ENCODE measurements at regions not wholly inside any gene's neighbourhood (a gene's known extent, or its start where the extent isn't known, plus 50 kb on each side); places are given as distances from the start of the nearest gene placed in this dataset.

DNA sequence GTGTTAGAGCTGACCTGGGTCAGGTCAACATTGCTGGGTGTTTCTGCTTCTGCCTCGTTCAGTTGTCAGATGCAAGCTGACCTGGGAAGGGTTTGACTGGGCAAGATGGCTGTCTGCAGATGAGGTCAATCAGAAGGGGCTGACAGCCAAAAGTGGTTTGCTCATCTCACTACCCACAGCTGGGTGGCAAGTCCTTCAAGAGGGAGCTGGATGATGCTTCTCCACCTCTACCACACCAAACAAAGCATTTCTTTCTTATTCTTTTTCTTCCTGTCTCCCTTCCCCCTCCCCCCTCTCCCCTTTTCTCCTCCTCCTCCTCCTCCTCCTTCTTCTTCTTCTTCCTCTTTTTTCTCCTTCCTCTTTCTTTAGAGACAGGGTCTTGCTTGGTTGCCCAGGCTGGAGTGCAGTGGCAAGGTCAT is 268.2 kb upstream of the PLEKHG7 start (continued):
- TF ChIP-seq, protein P1, sequence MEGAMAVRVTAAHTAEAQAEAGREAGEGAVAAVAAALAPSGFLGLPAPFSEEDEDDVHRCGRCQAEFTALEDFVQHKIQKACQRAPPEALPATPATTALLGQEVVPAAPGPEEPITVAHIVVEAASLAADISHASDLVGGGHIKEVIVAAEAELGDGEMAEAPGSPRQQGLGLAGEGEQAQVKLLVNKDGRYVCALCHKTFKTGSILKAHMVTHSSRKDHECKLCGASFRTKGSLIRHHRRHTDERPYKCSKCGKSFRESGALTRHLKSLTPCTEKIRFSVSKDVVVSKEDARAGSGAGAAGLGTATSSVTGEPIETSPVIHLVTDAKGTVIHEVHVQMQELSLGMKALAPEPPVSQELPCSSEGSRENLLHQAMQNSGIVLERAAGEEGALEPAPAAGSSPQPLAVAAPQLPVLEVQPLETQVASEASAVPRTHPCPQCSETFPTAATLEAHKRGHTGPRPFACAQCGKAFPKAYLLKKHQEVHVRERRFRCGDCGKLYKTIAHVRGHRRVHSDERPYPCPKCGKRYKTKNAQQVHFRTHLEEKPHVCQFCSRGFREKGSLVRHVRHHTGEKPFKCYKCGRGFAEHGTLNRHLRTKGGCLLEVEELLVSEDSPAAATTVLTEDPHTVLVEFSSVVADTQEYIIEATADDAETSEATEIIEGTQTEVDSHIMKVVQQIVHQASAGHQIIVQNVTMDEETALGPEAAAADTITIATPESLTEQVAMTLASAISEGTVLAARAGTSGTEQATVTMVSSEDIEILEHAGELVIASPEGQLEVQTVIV (IDR thresholded peaks at IDR 0.05; ENCODE audit: borderline replicate concordance, partially characterized antibody): no peak
- TF ChIP-seq NFXL1 (IDR thresholded peaks at IDR 0.05; ENCODE audit: borderline replicate concordance) (no peak), ZNF622 (IDR thresholded peaks at IDR 0.05) (no peak), RFX5 (IDR thresholded peaks at IDR 0.05; ENCODE audit: low read depth, low read length) (no peak), FOS (IDR thresholded peaks at IDR 0.05; ENCODE audit: borderline replicate concordance, extremely low read depth, insufficient read length) (no peak), TBL1XR1 (IDR thresholded peaks at IDR 0.05; ENCODE audit: low read depth, low read length) (no peak), SUPT20H (IDR thresholded peaks at IDR 0.05; ENCODE audit: borderline replicate concordance, control insufficient read depth, low read depth, low read length) (no peak), NR2C1 (IDR thresholded peaks at IDR 0.05) (peak; percentile 57; the same call in 1 of the 2 replicates), KLF5 (IDR thresholded peaks at IDR 0.05; ENCODE audit: partially characterized antibody) (no peak), CHD1 (IDR thresholded peaks at IDR 0.05; ENCODE audit: low read depth, low read length) (no peak), NR2C2 (IDR thresholded peaks at IDR 0.05; ENCODE audit: borderline replicate concordance, control insufficient read depth, insufficient read length, low read depth) (no peak), CREM (IDR thresholded peaks at IDR 0.05; ENCODE audit: low read depth) (peak; percentile 66), RELA (IDR thresholded peaks at IDR 0.05; ENCODE audit: borderline replicate concordance, partially characterized antibody) (no peak), ZZZ3 (IDR thresholded peaks at IDR 0.05; ENCODE audit: control insufficient read depth, insufficient read length, low read depth) (no peak)
- TF ChIP-seq, protein P2, sequence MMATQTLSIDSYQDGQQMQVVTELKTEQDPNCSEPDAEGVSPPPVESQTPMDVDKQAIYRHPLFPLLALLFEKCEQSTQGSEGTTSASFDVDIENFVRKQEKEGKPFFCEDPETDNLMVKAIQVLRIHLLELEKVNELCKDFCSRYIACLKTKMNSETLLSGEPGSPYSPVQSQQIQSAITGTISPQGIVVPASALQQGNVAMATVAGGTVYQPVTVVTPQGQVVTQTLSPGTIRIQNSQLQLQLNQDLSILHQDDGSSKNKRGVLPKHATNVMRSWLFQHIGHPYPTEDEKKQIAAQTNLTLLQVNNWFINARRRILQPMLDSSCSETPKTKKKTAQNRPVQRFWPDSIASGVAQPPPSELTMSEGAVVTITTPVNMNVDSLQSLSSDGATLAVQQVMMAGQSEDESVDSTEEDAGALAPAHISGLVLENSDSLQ (IDR thresholded peaks at IDR 0.05): peak; percentile 63
- TF ChIP-seq, protein P3, sequence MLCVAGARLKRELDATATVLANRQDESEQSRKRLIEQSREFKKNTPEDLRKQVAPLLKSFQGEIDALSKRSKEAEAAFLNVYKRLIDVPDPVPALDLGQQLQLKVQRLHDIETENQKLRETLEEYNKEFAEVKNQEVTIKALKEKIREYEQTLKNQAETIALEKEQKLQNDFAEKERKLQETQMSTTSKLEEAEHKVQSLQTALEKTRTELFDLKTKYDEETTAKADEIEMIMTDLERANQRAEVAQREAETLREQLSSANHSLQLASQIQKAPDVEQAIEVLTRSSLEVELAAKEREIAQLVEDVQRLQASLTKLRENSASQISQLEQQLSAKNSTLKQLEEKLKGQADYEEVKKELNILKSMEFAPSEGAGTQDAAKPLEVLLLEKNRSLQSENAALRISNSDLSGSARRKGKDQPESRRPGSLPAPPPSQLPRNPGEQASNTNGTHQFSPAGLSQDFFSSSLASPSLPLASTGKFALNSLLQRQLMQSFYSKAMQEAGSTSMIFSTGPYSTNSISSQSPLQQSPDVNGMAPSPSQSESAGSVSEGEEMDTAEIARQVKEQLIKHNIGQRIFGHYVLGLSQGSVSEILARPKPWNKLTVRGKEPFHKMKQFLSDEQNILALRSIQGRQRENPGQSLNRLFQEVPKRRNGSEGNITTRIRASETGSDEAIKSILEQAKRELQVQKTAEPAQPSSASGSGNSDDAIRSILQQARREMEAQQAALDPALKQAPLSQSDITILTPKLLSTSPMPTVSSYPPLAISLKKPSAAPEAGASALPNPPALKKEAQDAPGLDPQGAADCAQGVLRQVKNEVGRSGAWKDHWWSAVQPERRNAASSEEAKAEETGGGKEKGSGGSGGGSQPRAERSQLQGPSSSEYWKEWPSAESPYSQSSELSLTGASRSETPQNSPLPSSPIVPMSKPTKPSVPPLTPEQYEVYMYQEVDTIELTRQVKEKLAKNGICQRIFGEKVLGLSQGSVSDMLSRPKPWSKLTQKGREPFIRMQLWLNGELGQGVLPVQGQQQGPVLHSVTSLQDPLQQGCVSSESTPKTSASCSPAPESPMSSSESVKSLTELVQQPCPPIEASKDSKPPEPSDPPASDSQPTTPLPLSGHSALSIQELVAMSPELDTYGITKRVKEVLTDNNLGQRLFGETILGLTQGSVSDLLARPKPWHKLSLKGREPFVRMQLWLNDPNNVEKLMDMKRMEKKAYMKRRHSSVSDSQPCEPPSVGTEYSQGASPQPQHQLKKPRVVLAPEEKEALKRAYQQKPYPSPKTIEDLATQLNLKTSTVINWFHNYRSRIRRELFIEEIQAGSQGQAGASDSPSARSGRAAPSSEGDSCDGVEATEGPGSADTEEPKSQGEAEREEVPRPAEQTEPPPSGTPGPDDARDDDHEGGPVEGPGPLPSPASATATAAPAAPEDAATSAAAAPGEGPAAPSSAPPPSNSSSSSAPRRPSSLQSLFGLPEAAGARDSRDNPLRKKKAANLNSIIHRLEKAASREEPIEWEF (IDR thresholded peaks at IDR 0.05; ENCODE audit: insufficient replicate concordance, low read depth, low read length): no peak
- TF ChIP-seq, protein P4, sequence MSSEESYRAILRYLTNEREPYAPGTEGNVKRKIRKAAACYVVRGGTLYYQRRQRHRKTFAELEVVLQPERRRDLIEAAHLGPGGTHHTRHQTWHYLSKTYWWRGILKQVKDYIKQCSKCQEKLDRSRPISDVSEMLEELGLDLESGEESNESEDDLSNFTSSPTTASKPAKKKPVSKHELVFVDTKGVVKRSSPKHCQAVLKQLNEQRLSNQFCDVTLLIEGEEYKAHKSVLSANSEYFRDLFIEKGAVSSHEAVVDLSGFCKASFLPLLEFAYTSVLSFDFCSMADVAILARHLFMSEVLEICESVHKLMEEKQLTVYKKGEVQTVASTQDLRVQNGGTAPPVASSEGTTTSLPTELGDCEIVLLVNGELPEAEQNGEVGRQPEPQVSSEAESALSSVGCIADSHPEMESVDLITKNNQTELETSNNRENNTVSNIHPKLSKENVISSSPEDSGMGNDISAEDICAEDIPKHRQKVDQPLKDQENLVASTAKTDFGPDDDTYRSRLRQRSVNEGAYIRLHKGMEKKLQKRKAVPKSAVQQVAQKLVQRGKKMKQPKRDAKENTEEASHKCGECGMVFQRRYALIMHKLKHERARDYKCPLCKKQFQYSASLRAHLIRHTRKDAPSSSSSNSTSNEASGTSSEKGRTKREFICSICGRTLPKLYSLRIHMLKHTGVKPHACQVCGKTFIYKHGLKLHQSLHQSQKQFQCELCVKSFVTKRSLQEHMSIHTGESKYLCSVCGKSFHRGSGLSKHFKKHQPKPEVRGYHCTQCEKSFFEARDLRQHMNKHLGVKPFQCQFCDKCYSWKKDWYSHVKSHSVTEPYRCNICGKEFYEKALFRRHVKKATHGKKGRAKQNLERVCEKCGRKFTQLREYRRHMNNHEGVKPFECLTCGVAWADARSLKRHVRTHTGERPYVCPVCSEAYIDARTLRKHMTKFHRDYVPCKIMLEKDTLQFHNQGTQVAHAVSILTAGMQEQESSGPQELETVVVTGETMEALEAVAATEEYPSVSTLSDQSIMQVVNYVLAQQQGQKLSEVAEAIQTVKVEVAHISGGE (CRISPR knock-in tag; IDR thresholded peaks at IDR 0.05): no peak

Data from GM12878 (cell line).